ENCODE measurements at regions not wholly inside any gene's neighbourhood (a gene's known extent, or its start where the extent isn't known, plus 50 kb on each side); places are given as distances from the start of the nearest gene placed in this dataset.

- TF ChIP-seq SRSF9 (IDR thresholded peaks at IDR 0.05; ENCODE audit: borderline replicate concordance, insufficient read depth, low read depth, low read length, poor library complexity, severe bottlenecking) (no peak), EZH2 (conservative IDR thresholded peaks at IDR 0.05; ENCODE audit: low read depth, low read length) (no peak), POLR2A (IDR thresholded peaks at IDR 0.05; ENCODE audit: insufficient read depth in 1 of 2, low read depth in 2 of 2, low read length in 2 of 2) (no peak), ZZZ3 (CRISPR knock-in tag; IDR thresholded peaks at IDR 0.05; ENCODE audit: borderline replicate concordance) (no peak), REST (IDR thresholded peaks at IDR 0.05; ENCODE audit: borderline replicate concordance in 1 of 2, low read depth in 1 of 2, low read length in 2 of 2) (no peak), CC2D1A (CRISPR knock-in tag; IDR thresholded peaks at IDR 0.05) (no peak), NONO (IDR thresholded peaks at IDR 0.05) (no peak), NONO (CRISPR knock-in tag; conservative IDR thresholded peaks at IDR 0.05) (no peak)
Measured at GRCh38 chr10:6648894-6649720, 69.0 kb upstream of the PRKCQ start.
